ENCODE measurements at regions not wholly inside any gene's neighbourhood (a gene's known extent, or its start where the extent isn't known, plus 50 kb on each side); places are given as distances from the start of the nearest gene placed in this dataset.

DNA sequence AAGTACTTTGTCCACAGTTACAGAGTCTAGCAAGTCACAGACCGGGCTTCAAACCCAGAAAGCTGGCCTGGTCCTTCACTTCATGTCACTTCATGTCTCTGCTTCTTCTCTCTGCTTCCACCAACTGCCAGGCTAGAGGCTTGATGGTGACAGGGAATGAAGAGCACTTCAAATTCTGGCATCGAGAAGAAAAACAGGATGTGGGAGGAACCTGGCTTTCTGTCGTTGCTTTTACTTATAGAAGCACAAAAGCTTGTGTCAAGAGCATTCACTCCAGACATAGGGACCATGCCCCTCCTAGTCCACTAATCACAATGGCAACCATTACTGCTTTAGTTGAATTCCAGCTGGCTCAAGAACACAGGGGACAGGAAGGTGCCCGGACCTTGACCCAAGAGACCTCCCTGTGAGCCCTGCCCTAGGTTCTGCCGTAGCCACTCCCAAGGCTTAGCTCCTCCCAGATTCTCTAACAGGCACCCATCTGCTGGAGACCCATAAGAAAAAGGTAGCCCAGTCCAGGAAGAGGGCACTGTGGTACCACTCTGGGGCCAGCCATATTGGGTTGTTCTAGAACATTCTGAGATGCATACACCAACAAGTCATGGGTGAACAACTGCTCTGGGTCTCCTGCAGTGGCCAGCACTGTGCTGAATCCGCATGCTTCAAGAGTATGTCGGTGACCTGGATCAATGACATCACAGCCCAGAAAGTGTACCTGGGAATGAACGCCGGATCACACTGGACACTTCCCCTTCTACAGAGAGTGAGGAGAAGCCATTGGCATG is 181.8 kb downstream of the C16orf95 start:
- ChIA-PET POLR2A (no interaction called here), SMC1A (ENCODE audit: uncharacterized antibody, unreplicated experiment) (no interaction called here), RAD21 (ENCODE audit: unreplicated experiment) (no interaction called here), CTCF (no interaction called here)
- Histone ChIP-seq H2AFZ (ENCODE audit: control insufficient read depth, low read depth, low read length) (no peak overlapping the region), H3K27ac (ENCODE audit: control insufficient read depth, insufficient read depth) (no peak overlapping the region), H3K9me3 (replicated peaks; ENCODE audit: control insufficient read depth, insufficient read depth, low read length) (no peaks in the 10 kb centered on the region; the same call in 2 of the 3 replicates), H3K27me3 (replicated peaks in 1 of 2; ENCODE audit: control insufficient read depth in 2 of 2, insufficient read depth in 2 of 2, low read length in 1 of 2) (no peaks in the 10 kb centered on the region), H3K36me3 (ENCODE audit: control insufficient read depth in 2 of 2, insufficient read depth in 2 of 2, low read length in 1 of 2) (no peaks in the 10 kb centered on the region), H4K20me1 (ENCODE audit: control insufficient read depth, insufficient read depth) (no peaks in the 10 kb centered on the region), H3K9ac (ENCODE audit: control insufficient read depth, insufficient read depth, low read length) (no peak overlapping the region), H3K4me2 (ENCODE audit: control insufficient read depth, insufficient read depth) (no peak overlapping the region), H3K4me1 (ENCODE audit: control insufficient read depth, insufficient read depth, low read length) (no peaks in the 10 kb centered on the region), H3K4me3 (no peak overlapping the region), H3K79me2 (ENCODE audit: control insufficient read depth, insufficient read depth, low read length) (no peaks in the 10 kb centered on the region)
- in situ Hi-C loops (cut with MboI) (no loop called here), intact Hi-C loops (cut with micrococcal nuclease; ENCODE audit: unreplicated experiment) (no loop called here)
- no peak for TF ChIP-seq FOS (IDR thresholded peaks at IDR 0.05; ENCODE audit: borderline replicate concordance, extremely low read depth, insufficient read length)
- TF ChIP-seq, protein P1, sequence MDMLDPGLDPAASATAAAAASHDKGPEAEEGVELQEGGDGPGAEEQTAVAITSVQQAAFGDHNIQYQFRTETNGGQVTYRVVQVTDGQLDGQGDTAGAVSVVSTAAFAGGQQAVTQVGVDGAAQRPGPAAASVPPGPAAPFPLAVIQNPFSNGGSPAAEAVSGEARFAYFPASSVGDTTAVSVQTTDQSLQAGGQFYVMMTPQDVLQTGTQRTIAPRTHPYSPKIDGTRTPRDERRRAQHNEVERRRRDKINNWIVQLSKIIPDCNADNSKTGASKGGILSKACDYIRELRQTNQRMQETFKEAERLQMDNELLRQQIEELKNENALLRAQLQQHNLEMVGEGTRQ (IDR thresholded peaks at IDR 0.05; ENCODE audit: borderline replicate concordance, low read depth, low read length), result no peak
- TF ChIP-seq IKZF2 (IDR thresholded peaks at IDR 0.05), result no peak
- TF ChIP-seq, protein P2, sequence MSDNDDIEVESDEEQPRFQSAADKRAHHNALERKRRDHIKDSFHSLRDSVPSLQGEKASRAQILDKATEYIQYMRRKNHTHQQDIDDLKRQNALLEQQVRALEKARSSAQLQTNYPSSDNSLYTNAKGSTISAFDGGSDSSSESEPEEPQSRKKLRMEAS (IDR thresholded peaks at IDR 0.05; ENCODE audit: low read depth, low read length), result no peak
- TF ChIP-seq IKZF1 (conservative IDR thresholded peaks at IDR 0.05), result no peak
- TF ChIP-seq HDAC2 (IDR thresholded peaks at IDR 0.05), result no peak
- no peak for TF ChIP-seq MYC (IDR thresholded peaks at IDR 0.05; ENCODE audit: insufficient read depth, insufficient read length, insufficient replicate concordance, low read length, severe bottlenecking)
- no peak for TF ChIP-seq MYB (IDR thresholded peaks at IDR 0.05; ENCODE audit: borderline replicate concordance, low read depth, low read length)
- TF ChIP-seq MEF2B (IDR thresholded peaks at IDR 0.05; ENCODE audit: partially characterized antibody, poor library complexity, severe bottlenecking), result no peak
- no peak for TF ChIP-seq SMC3 (IDR thresholded peaks at IDR 0.05; ENCODE audit: borderline replicate concordance, low read length)
- no peak for TF ChIP-seq TAF1 (IDR thresholded peaks at IDR 0.05; ENCODE audit: borderline replicate concordance, low read depth, low read length)
- no peak for TF ChIP-seq TARDBP (IDR thresholded peaks at IDR 0.05; ENCODE audit: borderline replicate concordance)
- no peak for TF ChIP-seq ZNF384 (IDR thresholded peaks at IDR 0.05; ENCODE audit: borderline replicate concordance, low read depth, low read length)
- FAIRE-seq (no peak), ATAC-seq (no peak), DNase-seq (ENCODE audit: low read depth, low spot score) (no peak)
- no TSS peak for BruUV-seq (replicated peaks)
- WGBS (ENCODE audit: insufficient coverage, insufficient replicate concordance, low lambda C conversion rate, missing lambda C conversion rate), result 36% methylated on average over 9 of the region's 9 CpGs
